GM12878 (cell line): ENCODE measurements at regions not wholly inside any gene's neighbourhood (a gene's known extent, or its start where the extent isn't known, plus 50 kb on each side); places are given as distances from the start of the nearest gene placed in this dataset.

Source experiments
- ATAC-seq: fragments of 200-7000 bp; cut with Tn5 transposase; 3 replicates; pipeline ENCODE4 v1.9.1; 2020; ENCODE audit warnings: mild to moderate bottlenecking, moderate library complexity
- BruUV-seq: library from RNA; stranded (reverse); fragments of 400-500 nt; replicated peaks from 2 replicates; lab custom pipeline; 2021; lab: Mats Ljungman, UMichigan
- CTCF ChIA-PET: fragments of 300-600 bp; sonication (Branson Sonifier 250); formaldehyde crosslinking; extraction: SDS; loops from one replicate; lab custom pipeline; 2021; ENCODE audit warnings: inconsistent platforms; lab: Yijun Ruan, JAX
- POLR2A ChIA-PET: fragments of 350-600 bp; formaldehyde crosslinking; extraction: SDS; loops from one replicate; lab custom pipeline; 2021; ENCODE audit warnings: inconsistent platforms; lab: Charles Lee
- RAD21 ChIA-PET: fragments of 300-600 bp; sonication (Branson Sonifier 250); formaldehyde crosslinking; loops from one replicate; lab custom pipeline; 2023; ENCODE audit warnings: antibody characterized with exemption; ENCODE audit not compliant: unreplicated experiment; lab: Charles Lee
- SMC1A ChIA-PET: fragments of 300-600 bp; sonication (Branson Sonifier 250); formaldehyde crosslinking; loops from one replicate; lab custom pipeline; 2023; ENCODE audit not compliant: unreplicated experiment, uncharacterized antibody; lab: Charles Lee
- DNase-seq: peaks from one replicate; pipeline ENCODE4 v3.0.0-alpha.2; 2011; ENCODE audit warnings: low read depth, low spot score
- FAIRE-seq: peaks from 3 replicates; lab custom pipeline; 2011; peaks lifted over from hg19 to GRCh38; lab: Jason Lieb, UNC
- H2AFZ ChIP-seq: 2 replicates; pipeline ENCODE4 v1.6.0; 2011; ENCODE audit warnings: low read depth, low read length, control low read depth; ENCODE audit not compliant: control insufficient read depth
- H3K27ac ChIP-seq: 2 replicates; pipeline ENCODE4 v1.5.1; 2011; ENCODE audit warnings: control low read depth; ENCODE audit not compliant: control insufficient read depth, insufficient read depth
- H3K27me3 ChIP-seq, 2 experiments: replicated peaks in 1 of 2; 2 replicates each; pipeline versions ENCODE4 v1.6.0 to v1.6.1; 2011; ENCODE audit warnings: low read length in 1 of 2; ENCODE audit not compliant: control insufficient read depth in 2 of 2, insufficient read depth in 2 of 2
- H3K36me3 ChIP-seq, 2 experiments: 2 replicates each; pipeline ENCODE4 v1.5.1; 2011; ENCODE audit warnings: low read length in 1 of 2; ENCODE audit not compliant: control insufficient read depth in 2 of 2, insufficient read depth in 2 of 2
- H3K4me1 ChIP-seq: 2 replicates; pipeline ENCODE4 v1.6.1; 2011; ENCODE audit warnings: mild to moderate bottlenecking, low read length, moderate library complexity, mixed read lengths; ENCODE audit not compliant: control insufficient read depth, insufficient read depth
- H3K4me2 ChIP-seq: 2 replicates; pipeline ENCODE4 v1.6.0; 2011; ENCODE audit warnings: control low read depth; ENCODE audit not compliant: control insufficient read depth, insufficient read depth
- H3K4me3 ChIP-seq: fragments of 200-600 bp; sonication (generic); 2 replicates; pipeline ENCODE4 v1.5.1; 2016
- H3K79me2 ChIP-seq: 2 replicates; pipeline ENCODE4 v1.6.0; 2011; ENCODE audit warnings: low read length; ENCODE audit not compliant: control insufficient read depth, insufficient read depth
- H3K9ac ChIP-seq: 2 replicates; pipeline ENCODE4 v1.8.0; 2011; ENCODE audit warnings: low read length, control low read depth, mixed read lengths; ENCODE audit not compliant: control insufficient read depth, insufficient read depth
- H3K9me3 ChIP-seq: replicated peaks from 3 replicates; pipeline ENCODE4 v1.5.1; 2011; ENCODE audit warnings: mild to moderate bottlenecking, low read length; ENCODE audit not compliant: control insufficient read depth, insufficient read depth
- H4K20me1 ChIP-seq: 2 replicates; pipeline ENCODE4 v1.6.0; 2011; ENCODE audit not compliant: control insufficient read depth, insufficient read depth
- CBX3 ChIP-seq: fragments of 200-600 bp; sonication (generic); IDR thresholded peaks from 2 replicates; pipeline ENCODE4 v1.6.1; 2016; ENCODE audit warnings: low read depth, borderline replicate concordance
- CHD1 ChIP-seq: IDR thresholded peaks from 2 replicates; pipeline ENCODE4 v1.6.1; 2012; ENCODE audit warnings: low read depth, low read length, improper control_type of control experiment
- CUX1 ChIP-seq: IDR thresholded peaks from 2 replicates; pipeline ENCODE4 v1.6.1; 2012; ENCODE audit warnings: improper control_type of control experiment, low read depth, low read length; ENCODE audit not compliant: insufficient replicate concordance
- EED ChIP-seq: sonication (generic); IDR thresholded peaks from 2 replicates; pipeline ENCODE4 v1.6.1; 2016; ENCODE audit warnings: antibody characterized with exemption, low read depth
- FOS ChIP-seq: IDR thresholded peaks from 3 replicates; pipeline ENCODE4 v1.6.1; 2011; ENCODE audit warnings: borderline replicate concordance; ENCODE audit not compliant: insufficient read length; ENCODE audit errors: extremely low read depth
- MEF2A ChIP-seq: IDR thresholded peaks from 2 replicates; pipeline ENCODE4 v1.6.1; 2011; ENCODE audit warnings: low read depth, mild to moderate bottlenecking, low read length, moderate library complexity; ENCODE audit not compliant: insufficient read depth
- NFXL1 ChIP-seq: fragments of 450-650 bp; IDR thresholded peaks from 2 replicates; pipeline ENCODE4 v1.6.1; 2017; ENCODE audit warnings: antibody characterized with exemption, mild to moderate bottlenecking, borderline replicate concordance
- NFYB ChIP-seq: IDR thresholded peaks from 2 replicates; pipeline ENCODE4 v1.6.1; 2011; ENCODE audit warnings: low read depth, mild to moderate bottlenecking, low read length, improper control_type of control experiment, moderate library complexity; ENCODE audit not compliant: insufficient read depth
- SMAD1 ChIP-seq: fragments of 450-650 bp; IDR thresholded peaks from 2 replicates; pipeline ENCODE4 v1.6.1; 2018; ENCODE audit warnings: mild to moderate bottlenecking, low read depth; ENCODE audit not compliant: partially characterized antibody
- SRF ChIP-seq, 2 experiments: IDR thresholded peaks; 2 replicates each; pipeline ENCODE4 v1.6.1; 2011; ENCODE audit warnings: low read depth in 2 of 2, low read length in 2 of 2, mild to moderate bottlenecking in 1 of 2, moderate library complexity in 1 of 2
- ZBTB4 ChIP-seq: fragments of 450-650 bp; formaldehyde crosslinking; IDR thresholded peaks from 2 replicates; pipeline ENCODE4 v1.4.0; 2022; ENCODE audit warnings: mild to moderate bottlenecking, moderate library complexity
- in situ Hi-C: fragments of 300-500 bp; cut with MboI; formaldehyde crosslinking; loops from 9 replicates; pipeline ENCODE4 v1.14.3; 2018; ENCODE audit warnings: mixed read lengths
- intact Hi-C: fragments of 100-400 bp; cut with micrococcal nuclease; formaldehyde crosslinking; loops from one replicate; pipeline ENCODE4 v1.14.2; 2022; ENCODE audit not compliant: unreplicated experiment
- TF ChIP-seq, protein P1 (sequence below): IDR thresholded peaks from 2 replicates; pipeline ENCODE4 v1.6.1; 2012; ENCODE audit warnings: low read length, inconsistent platforms

DNA sequence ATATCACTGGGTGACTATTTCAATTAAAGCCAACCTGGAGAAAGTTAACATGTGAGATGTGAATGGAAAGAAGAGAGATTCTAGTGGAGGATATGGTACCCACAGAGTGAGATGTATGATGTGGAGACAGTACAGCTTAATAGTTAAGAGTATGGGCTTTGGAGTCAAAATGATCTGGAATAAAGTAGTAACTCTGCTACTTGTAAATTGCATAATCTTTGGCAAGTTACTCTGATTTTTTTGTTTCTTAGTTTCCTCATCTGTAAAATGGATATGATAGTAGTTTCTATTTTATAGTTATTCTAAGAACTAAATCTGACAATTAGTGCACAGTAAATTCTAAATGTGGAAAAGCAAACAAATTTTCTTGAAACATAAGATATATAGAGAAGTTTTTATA lies 79.2 kb downstream of the ISOC1 start:
- Histone ChIP-seq H3K4me3 (no peak overlapping the region), H3K9me3 (no peaks in the 10 kb centered on the region), H3K36me3 (no peaks in the 10 kb centered on the region), H3K27me3 (no peaks in the 10 kb centered on the region), H3K9ac (no peak overlapping the region), H3K27ac (no peak overlapping the region), H3K4me1 (no peaks in the 10 kb centered on the region), H3K4me2 (no peak overlapping the region), H4K20me1 (no peaks in the 10 kb centered on the region), H2AFZ (no peak overlapping the region), H3K79me2 (no peaks in the 10 kb centered on the region)
- no peak for TF ChIP-seq SRF (IDR thresholded peaks at IDR 0.05; ENCODE audit: low read depth in 2 of 2, low read length in 2 of 2)
- no peak for TF ChIP-seq EED
- no peak for TF ChIP-seq CBX3
- TF ChIP-seq CHD1: no peak
- TF ChIP-seq, protein P1, sequence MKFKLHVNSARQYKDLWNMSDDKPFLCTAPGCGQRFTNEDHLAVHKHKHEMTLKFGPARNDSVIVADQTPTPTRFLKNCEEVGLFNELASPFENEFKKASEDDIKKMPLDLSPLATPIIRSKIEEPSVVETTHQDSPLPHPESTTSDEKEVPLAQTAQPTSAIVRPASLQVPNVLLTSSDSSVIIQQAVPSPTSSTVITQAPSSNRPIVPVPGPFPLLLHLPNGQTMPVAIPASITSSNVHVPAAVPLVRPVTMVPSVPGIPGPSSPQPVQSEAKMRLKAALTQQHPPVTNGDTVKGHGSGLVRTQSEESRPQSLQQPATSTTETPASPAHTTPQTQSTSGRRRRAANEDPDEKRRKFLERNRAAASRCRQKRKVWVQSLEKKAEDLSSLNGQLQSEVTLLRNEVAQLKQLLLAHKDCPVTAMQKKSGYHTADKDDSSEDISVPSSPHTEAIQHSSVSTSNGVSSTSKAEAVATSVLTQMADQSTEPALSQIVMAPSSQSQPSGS: no peak
- no peak for TF ChIP-seq NFXL1
- TF ChIP-seq CUX1: no peak
- no peak for TF ChIP-seq SMAD1
- no peak for TF ChIP-seq NFYB
- TF ChIP-seq ZBTB4 (CRISPR knock-in tag): no peak
- no peak for TF ChIP-seq MEF2A
- no peak for TF ChIP-seq FOS
- ChIA-PET CTCF (no interaction called here), POLR2A (no interaction called here), SMC1A (no interaction called here), RAD21 (no interaction called here)
- DNase-seq: no peak
- BruUV-seq: no TSS peak
- ATAC-seq: no peak
- intact Hi-C loops: loop anchor here (5.0 kb wide), 1 partner anchor 594 kb away; no protein-coding TSS in a partner anchor
- FAIRE-seq: no peak
- in situ Hi-C loops: no loop called here
